ENCODE measurements at regions not wholly inside any gene's neighbourhood (a gene's known extent, or its start where the extent isn't known, plus 50 kb on each side); places are given as distances from the start of the nearest gene placed in this dataset.
"Not testable (repeated sequence)": the region's sequence is repeated elsewhere in the genome, so short reads cannot be mapped to it uniquely, and the experiment has no call there.

- DNase-seq, result no peak
Observed at GRCh38 chr13:82506805-82507414, 1375.4 kb downstream of the SLITRK1 start.

DNA sequence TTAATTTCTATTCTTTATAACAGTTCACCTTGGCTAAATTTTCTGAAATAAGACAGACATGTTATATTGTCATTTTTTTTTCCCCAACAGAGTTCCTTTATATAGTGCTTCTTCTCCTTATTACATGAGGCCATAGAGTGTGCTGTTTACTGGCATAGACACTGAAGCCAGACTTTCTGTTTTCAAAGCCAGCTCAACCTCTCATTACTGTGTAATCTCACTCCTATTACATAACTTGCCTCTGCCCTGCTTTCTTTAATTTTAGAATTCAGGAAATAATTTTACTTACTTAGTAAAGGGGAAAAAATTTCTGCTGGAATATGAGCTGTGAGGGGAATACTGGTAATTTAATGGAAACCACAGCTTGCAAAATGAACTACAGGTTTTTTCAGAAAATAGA lies 1380.4 kb downstream of the SLITRK1 start:
- DNase-seq, result no peak

DNA sequence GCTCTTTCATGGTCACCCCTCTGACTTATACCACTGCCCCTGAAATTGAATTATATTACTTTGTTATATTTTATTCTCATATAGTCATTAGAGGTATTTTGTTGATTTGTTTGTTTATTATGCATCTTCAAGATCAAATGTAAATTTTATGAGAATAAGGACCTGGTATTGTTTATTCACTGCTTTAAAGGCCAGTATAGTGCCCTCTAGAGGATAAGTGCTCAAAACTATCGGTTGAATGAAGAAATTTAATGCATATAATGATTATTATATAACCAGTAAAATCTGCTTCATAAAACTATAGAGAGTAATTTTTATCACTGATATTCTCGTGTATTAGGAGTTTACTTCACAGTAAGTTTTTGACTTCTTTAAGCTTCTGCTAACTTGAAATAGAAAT lies 1401.9 kb downstream of the SLITRK1 start:
- no peak for DNase-seq

DNA sequence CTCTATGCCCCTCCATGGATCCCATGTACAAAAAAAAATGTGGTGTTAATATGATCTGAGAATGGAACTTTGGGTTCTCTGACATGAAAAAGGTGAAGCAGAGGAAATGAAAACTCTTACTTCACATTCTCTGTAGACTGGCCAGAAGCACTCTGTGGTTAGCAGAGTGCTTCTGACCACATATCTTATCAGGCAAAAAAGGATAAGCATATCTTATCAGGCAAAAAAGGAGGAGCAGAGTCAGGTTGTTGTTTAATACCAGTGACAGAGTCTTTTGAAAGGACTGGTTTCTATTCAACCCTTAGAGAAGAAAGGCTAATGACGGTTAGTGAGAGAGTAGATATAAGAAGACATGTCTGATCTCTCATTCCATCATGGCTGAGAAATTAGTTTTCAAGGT lies 1404.8 kb downstream of the SLITRK1 start:
- DNase-seq, result no peak

DNA sequence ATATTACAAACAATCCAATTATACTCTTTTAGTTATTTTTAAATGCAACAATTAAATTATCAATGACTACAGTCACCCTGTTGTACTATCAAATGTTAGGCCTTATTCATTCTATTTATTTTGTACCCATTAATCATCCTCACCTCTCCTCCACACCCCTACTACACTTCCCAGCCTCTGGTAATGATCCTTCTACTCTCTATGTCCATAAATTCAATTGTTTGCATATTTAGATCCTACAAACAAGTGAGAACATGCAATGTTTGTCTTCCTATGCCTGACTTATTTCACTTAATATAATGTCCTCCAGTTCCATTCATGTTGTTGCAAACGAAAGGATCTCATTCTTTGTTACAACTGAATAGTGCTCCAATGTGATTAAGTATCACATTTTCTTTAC lies 1414.6 kb downstream of the SLITRK1 start:
- no peak for DNase-seq

DNA sequence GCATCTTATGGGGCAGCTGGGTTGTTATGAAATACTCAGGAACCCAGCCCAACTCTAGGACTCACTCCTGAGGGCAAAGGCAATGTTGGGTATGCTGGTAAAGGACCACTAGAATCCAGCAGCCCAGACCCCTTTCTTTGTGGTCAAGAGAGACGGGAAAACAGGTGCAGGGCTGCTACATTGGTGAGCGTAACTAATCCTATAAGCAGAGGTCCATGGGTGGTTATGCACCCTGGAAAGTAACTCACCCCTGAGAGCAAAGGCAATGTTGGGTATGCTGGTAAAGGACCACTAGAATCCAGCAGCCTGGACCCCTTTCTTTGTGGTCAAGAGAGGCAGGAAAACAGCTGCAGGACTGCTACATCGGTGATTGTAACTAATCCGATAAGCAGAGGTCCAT lies 1422.7 kb downstream of the SLITRK1 start:
- not testable (repeated sequence) for DNase-seq

- no peak for DNase-seq
Observed at GRCh38 chr13:82458169-82458568, 1424.1 kb downstream of the SLITRK1 start.

- not testable (repeated sequence) for DNase-seq
Observed at GRCh38 chr13:82457548-82457947, 1424.7 kb downstream of the SLITRK1 start.

GRCh38 chr13:82447416-82448077 lies 1434.7 kb downstream of the SLITRK1 start:
- DNase-seq, result no peak

DNA sequence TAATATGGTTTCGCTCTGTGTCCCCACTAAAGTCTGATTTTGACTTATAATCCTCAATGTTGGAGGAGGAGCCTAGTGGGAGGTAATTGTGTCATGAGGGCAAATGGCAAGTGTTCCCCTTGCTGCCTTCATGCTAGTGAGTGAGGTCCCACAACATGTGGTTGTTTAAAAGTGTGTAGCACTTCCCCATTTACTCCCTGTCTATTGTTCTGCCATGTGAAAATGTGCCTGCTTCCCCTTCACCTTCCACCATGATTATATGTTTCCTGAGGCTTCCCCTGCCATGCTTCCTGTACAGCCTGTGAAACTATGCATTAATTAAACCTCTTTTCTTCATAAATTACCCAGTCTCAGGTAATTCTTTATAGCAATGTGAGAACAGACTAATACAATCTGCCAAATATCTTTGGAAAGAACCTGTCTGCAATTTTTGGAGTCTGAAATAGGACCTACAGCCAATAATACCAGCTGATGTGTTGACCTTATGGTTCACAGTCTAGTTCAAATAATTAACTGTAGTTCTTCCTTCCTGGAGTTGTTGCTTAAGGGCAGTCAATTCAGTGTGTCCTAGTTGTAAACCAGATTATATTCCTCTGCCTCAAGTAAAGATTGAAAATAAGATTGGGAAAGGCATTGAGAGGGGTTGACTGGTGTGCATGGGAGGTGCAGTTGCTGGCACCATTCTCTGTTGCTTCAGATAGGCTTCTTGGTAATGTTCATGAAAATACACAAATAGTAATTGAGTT lies 1442.9 kb downstream of the SLITRK1 start:
- DNase-seq, result no peak

GRCh38 chr13:82438320-82438719 lies 1444.0 kb downstream of the SLITRK1 start:
- no peak for DNase-seq

DNA sequence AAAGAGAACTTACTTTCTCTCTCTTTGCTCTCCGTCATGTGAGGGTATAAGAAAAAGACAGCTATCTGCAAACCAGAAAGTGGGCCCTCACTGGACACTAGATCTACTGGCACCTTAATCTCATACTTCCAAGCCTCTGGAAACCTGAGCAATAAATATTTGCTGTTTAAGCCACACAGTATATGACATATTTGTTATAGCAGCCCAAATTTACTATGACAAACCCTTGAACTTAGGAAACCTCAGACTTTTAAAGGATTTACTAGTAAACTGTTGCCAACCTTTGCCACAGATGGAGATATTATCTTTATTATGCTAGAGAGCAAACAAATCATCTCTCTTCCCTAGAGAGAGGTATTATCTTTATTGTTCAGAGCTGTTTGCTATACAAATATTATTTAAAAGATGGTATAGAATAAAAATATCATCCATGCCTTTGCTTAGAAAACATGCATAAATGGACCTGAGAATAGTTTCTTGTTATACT lies 1446.1 kb downstream of the SLITRK1 start:
- DNase-seq, result no peak

DNA sequence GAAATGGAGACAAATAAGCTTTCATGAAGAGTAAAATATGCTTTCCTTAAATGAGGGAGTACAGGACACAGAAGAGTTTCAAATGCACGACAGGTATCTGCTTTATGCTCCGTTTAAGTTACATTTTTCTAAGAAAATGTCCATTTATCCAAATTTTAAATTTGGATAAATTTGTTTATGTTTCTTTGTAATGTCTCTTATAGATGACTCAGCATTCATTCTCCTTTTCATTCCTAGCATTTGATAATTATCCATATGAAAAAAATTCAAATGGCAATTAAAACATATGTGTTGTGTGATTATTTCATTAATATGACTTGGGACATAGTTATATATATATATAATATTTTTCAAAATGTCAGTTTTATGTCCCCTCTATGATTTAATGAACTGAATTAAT lies 1449.3 kb downstream of the SLITRK1 start:
- no peak for DNase-seq

- no peak for DNase-seq
Observed at GRCh38 chr13:82412749-82413148, 1469.5 kb downstream of the SLITRK1 start.

DNA sequence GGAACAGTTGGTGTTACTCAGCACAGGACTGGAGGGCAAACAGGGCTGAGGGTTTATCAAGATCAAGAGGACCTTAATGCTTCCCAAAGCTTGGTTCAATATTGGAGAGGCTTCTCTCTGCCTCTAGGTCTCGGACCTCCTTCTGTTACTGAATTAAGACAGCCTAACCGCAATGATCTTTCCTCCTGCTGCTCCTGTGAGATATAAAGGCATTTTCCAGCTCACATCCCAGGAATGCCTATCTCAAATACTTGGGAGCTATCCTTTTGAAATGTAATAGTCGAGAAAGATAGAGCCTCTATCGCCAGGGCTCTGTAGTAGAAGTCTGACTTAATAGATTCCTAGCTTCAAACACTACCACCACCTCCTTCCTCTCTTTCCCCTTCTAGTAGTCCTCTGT lies 1475.0 kb downstream of the SLITRK1 start:
- no peak for DNase-seq

DNA sequence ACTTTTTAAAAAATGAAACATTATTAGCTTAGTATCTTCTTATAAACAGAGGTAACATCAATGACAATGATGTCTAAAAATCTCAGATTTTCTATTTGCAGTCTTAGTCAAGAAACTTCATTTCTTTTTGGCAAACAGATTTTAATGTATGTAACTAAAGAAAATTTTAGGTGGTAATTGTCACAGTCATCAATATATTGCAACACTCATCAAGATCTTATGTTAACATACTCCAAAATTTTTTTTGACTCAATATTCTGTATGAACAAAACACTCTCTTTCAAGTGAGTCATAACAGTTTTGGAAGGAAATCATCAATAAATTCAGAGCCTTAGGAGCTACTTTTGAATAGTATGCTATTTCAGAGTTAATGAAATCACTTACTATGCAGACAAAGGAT lies 1507.6 kb downstream of the SLITRK1 start:
- no peak for DNase-seq

DNA sequence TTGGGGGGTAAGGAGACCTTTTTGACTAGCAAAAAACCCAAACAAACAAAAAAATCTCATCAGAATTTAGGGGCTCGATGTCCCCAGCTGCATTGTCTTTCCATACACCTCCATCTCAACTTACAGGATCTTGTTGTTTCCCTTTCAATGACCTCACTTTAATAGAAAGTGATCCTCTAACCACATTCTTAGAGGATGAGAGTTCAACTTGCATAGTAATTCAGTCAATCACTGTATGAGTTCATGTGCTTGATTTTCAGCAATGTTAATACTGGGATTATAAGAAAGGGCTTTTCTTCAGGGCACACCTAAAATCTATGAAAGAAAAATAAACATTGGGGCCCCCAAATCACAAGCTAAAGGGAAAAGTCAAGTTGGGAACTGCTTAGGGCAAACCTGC lies 1512.0 kb downstream of the SLITRK1 start:
- DNase-seq, result no peak

- no peak for DNase-seq
Observed at GRCh38 chr13:82364525-82364924, 1517.7 kb downstream of the SLITRK1 start.

GRCh38 chr13:82358284-82358683 lies 1524.0 kb downstream of the SLITRK1 start:
- DNase-seq, result no peak

- DNase-seq, result no peak
Observed at GRCh38 chr13:82356667-82357410, 1525.4 kb downstream of the SLITRK1 start.

- no peak for DNase-seq
Observed at GRCh38 chr13:82344867-82345266, 1537.4 kb downstream of the SLITRK1 start.

DNA sequence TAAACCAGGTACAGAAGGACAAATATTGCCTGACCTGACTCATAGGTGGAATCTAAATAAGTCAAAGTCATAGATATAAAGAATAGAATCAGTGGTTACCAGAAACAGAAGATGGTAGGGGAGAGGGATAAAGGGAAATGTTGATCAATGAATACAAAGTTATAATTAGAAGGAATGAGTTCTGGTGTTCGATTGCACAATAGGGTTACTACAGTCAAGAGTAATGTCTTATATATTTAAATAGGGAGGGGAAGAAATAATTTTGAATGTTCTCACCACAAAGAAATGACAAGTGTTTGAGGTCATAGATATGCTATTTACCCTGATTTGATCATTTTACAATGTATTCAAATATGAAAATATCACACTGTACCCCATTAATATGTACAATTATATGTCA lies 1541.2 kb downstream of the SLITRK1 start:
- no peak for DNase-seq

DNA sequence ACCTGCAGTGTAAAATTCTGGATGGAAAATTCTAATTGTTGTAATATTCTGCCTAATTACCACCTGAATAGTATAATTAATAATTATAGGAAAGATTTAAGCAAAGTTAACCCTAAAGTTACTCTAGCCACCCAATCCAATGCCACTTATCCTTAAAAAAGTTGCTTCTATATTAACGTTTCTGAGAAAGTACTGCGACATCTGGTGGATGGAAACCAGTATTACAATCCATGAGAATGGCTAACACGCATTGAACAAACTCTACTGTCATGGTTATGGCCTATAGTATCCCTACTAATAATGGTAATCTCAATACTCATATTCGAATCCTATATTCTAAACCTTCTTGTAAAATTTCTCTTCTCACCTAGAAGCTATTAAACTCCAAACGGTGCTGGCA lies 1551.8 kb downstream of the SLITRK1 start:
- no peak for DNase-seq

Measured in hindlimb muscle (tissue), 1 donor.